HEK293 (cell line): ENCODE measurements at regions not wholly inside any gene's neighbourhood (a gene's known extent, or its start where the extent isn't known, plus 50 kb on each side); places are given as distances from the start of the nearest gene placed in this dataset.
A peak's percentile ranks its signal among the peaks of the same experiment; 100 is the strongest.

Source experiments
- CTCF ChIA-PET: fragments of 350-600 bp; formaldehyde crosslinking; extraction: SDS; loops from one replicate; lab custom pipeline; 2021; ENCODE audit warnings: antibody characterized with exemption; lab: Yijun Ruan, JAX
- POLR2A ChIA-PET: fragments of 300-600 bp; formaldehyde crosslinking; extraction: SDS; loops from one replicate; lab custom pipeline; 2020; ENCODE audit warnings: antibody characterized with exemption, inconsistent platforms; lab: Yijun Ruan, JAX
- H3K27ac ChIP-seq: fragments of 200-500 bp; sonication (Bioruptor generic); 2 replicates; pipeline ENCODE4 v1.5.1; 2014; ENCODE audit warnings: low read depth, low read length, control low read depth, inconsistent platforms; ENCODE audit errors: extremely low read depth
- H3K36me3 ChIP-seq, 2 experiments: fragments of 200-500 bp in 1 of 2; sonication (Bioruptor generic) in 1 of 2; 1 replicate in 1 of 2; 2 replicates in 1 of 2; pipeline ENCODE4 v1.5.1; 2014 to 2017; ENCODE audit warnings: inconsistent platforms in 2 of 2, low read length in 2 of 2; ENCODE audit not compliant: control insufficient read depth in 2 of 2, insufficient read depth in 1 of 2
- H3K4me1 ChIP-seq: fragments of 200-500 bp; sonication (Bioruptor generic); 2 replicates; pipeline ENCODE4 v1.5.1; 2014; ENCODE audit warnings: mild to moderate bottlenecking, low read length, inconsistent platforms; ENCODE audit not compliant: control insufficient read depth, insufficient read depth
- H3K4me3 ChIP-seq: 2 replicates; pipeline ENCODE4 v1.5.1; 2011; ENCODE audit warnings: low read depth, mild to moderate bottlenecking, control low read depth, low read length, moderate library complexity
- H3K9me3 ChIP-seq: fragments of 200-500 bp; sonication (Bioruptor generic); 2 replicates; pipeline ENCODE4 v1.5.1; 2014; ENCODE audit warnings: low read depth, low read length, inconsistent platforms; ENCODE audit not compliant: control insufficient read depth, insufficient read depth
- FEZF1 ChIP-seq: fragments of 450-650 bp; formaldehyde crosslinking; IDR thresholded peaks from 2 replicates; pipeline ENCODE4 v1.5.1; 2016; ENCODE audit warnings: missing biosample characterization, missing genetic modification characterization
- GLI2 ChIP-seq: fragments of 450-650 bp; formaldehyde crosslinking; IDR thresholded peaks from 2 replicates; pipeline ENCODE4; 2017; ENCODE audit warnings: missing biosample characterization, missing genetic modification characterization, low read depth, borderline replicate concordance
- MZF1 ChIP-seq: fragments of 450-650 bp; formaldehyde crosslinking; IDR thresholded peaks from 2 replicates; pipeline ENCODE4 v1.5.1; 2017; ENCODE audit warnings: missing biosample characterization, missing genetic modification characterization, borderline replicate concordance
- ZNF10 ChIP-seq: fragments of 450-650 bp; formaldehyde crosslinking; IDR thresholded peaks from 2 replicates; pipeline ENCODE4 v1.5.1; 2017; ENCODE audit warnings: missing biosample characterization, missing genetic modification characterization
- ZNF184 ChIP-seq: fragments of 450-650 bp; IDR thresholded peaks from 2 replicates; pipeline ENCODE4 v1.5.1; 2018; ENCODE audit warnings: missing biosample characterization, mild to moderate bottlenecking, missing genetic modification characterization
- ZNF248 ChIP-seq: fragments of 450-650 bp; formaldehyde crosslinking; IDR thresholded peaks from 2 replicates; pipeline ENCODE4 v1.5.1; 2017; ENCODE audit warnings: missing biosample characterization, missing genetic modification characterization
- ZNF274 ChIP-seq, 2 experiments: fragments of 200-500 bp in 1 of 2; fragments of 450-650 bp in 1 of 2; sonication (Bioruptor generic) in 1 of 2; formaldehyde crosslinking in 1 of 2; IDR thresholded peaks; 2 replicates each; pipeline versions ENCODE4 v1.5.1 to v1.6.1; 2014 to 2016; ENCODE audit warnings: borderline replicate concordance in 1 of 2, inconsistent platforms in 1 of 2, low read length in 1 of 2, missing biosample characterization in 1 of 2, missing genetic modification characterization in 1 of 2
- ZNF292 ChIP-seq: fragments of 450-650 bp; formaldehyde crosslinking; IDR thresholded peaks from 2 replicates; pipeline ENCODE4 v1.5.1; 2016; ENCODE audit warnings: low read depth, missing biosample characterization, missing genetic modification characterization, borderline replicate concordance
- ZNF341 ChIP-seq: fragments of 450-650 bp; formaldehyde crosslinking; IDR thresholded peaks from 2 replicates; pipeline ENCODE4; 2016; ENCODE audit warnings: low read depth, missing biosample characterization, missing genetic modification characterization
- ZNF404 ChIP-seq: fragments of 450-650 bp; formaldehyde crosslinking; IDR thresholded peaks from 2 replicates; pipeline ENCODE4 v1.5.1; 2017; ENCODE audit warnings: missing biosample characterization, missing genetic modification characterization
- ZNF426 ChIP-seq: fragments of 450-650 bp; formaldehyde crosslinking; IDR thresholded peaks from 2 replicates; pipeline ENCODE4 v1.5.1; 2017; ENCODE audit warnings: missing biosample characterization, missing genetic modification characterization, mild to moderate bottlenecking, inconsistent platforms, moderate library complexity
- ZNF521 ChIP-seq: fragments of 450-650 bp; formaldehyde crosslinking; IDR thresholded peaks from 2 replicates; pipeline ENCODE4 v1.5.1; 2017; ENCODE audit warnings: missing biosample characterization, mild to moderate bottlenecking, missing genetic modification characterization
- ZNF530 ChIP-seq: fragments of 450-650 bp; formaldehyde crosslinking; IDR thresholded peaks from 2 replicates; pipeline ENCODE4 v1.5.1; 2016; ENCODE audit warnings: low read depth, missing biosample characterization, missing genetic modification characterization
- ZNF549 ChIP-seq: fragments of 450-650 bp; IDR thresholded peaks from 2 replicates; pipeline ENCODE4 v1.5.1; 2018; ENCODE audit warnings: missing biosample characterization, missing genetic modification characterization, mild to moderate bottlenecking, inconsistent platforms, moderate library complexity
- ZNF600 ChIP-seq: fragments of 450-650 bp; formaldehyde crosslinking; IDR thresholded peaks from 2 replicates; pipeline ENCODE4 v1.5.1; 2016; ENCODE audit warnings: missing biosample characterization, missing genetic modification characterization
- TF ChIP-seq, protein P1 (sequence below): fragments of 450-650 bp; formaldehyde crosslinking; IDR thresholded peaks from 2 replicates; pipeline ENCODE4 v1.5.1; 2017; ENCODE audit warnings: missing biosample characterization, missing genetic modification characterization
- TF ChIP-seq, protein P2 (sequence below): fragments of 450-650 bp; formaldehyde crosslinking; IDR thresholded peaks from 2 replicates; pipeline ENCODE4 v1.5.1; 2016; ENCODE audit warnings: missing biosample characterization, missing genetic modification characterization

DNA sequence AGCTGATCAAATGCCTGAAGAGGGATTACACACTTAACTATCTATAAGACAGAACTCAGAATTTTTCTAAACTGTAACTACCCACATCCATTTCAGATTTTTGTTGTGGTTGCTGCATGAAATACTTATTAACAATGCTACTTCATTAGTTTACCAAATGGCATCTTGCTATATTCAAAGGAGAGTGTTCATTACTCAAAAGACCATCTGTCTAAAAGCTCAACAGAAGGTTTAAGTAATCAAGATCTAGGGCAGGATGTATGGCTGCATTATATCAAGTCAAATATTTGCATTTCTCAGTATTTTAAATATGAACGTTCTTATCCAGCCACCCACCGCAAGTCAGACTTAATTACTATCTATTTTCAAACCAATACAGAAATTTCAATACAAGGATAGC is 79.9 kb downstream of the SIPA1L2 start:
- H3K27ac ChIP-seq = no peak overlapping the region
- H3K36me3 ChIP-seq = no peaks in the 10 kb centered on the region; a peak in 1 of 3 replicates
- TF ChIP-seq ZNF10 (no peak), ZNF426 (no peak), ZNF292 (tag by site-specific recombination) (no peak), ZNF248 (tag by site-specific recombination) (no peak), GLI2 (tag by site-specific recombination) (no peak), FEZF1 (tag by site-specific recombination) (no peak), ZNF404 (no peak), ZNF274 (IDR thresholded peaks at IDR 0.05; ENCODE audit: low read length) (no peak), ZNF274 (tag by site-specific recombination; IDR thresholded peaks at IDR 0.05; ENCODE audit: borderline replicate concordance) (no peak), ZNF521 (tag by site-specific recombination) (no peak), ZNF549 (tag by site-specific recombination) (no peak), ZNF530 (tag by site-specific recombination) (no peak)
- TF ChIP-seq, protein P1, sequence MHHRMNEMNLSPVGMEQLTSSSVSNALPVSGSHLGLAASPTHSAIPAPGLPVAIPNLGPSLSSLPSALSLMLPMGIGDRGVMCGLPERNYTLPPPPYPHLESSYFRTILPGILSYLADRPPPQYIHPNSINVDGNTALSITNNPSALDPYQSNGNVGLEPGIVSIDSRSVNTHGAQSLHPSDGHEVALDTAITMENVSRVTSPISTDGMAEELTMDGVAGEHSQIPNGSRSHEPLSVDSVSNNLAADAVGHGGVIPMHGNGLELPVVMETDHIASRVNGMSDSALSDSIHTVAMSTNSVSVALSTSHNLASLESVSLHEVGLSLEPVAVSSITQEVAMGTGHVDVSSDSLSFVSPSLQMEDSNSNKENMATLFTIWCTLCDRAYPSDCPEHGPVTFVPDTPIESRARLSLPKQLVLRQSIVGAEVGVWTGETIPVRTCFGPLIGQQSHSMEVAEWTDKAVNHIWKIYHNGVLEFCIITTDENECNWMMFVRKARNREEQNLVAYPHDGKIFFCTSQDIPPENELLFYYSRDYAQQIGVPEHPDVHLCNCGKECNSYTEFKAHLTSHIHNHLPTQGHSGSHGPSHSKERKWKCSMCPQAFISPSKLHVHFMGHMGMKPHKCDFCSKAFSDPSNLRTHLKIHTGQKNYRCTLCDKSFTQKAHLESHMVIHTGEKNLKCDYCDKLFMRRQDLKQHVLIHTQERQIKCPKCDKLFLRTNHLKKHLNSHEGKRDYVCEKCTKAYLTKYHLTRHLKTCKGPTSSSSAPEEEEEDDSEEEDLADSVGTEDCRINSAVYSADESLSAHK (tag by site-specific recombination) = no peak
- TF ChIP-seq, protein P2, sequence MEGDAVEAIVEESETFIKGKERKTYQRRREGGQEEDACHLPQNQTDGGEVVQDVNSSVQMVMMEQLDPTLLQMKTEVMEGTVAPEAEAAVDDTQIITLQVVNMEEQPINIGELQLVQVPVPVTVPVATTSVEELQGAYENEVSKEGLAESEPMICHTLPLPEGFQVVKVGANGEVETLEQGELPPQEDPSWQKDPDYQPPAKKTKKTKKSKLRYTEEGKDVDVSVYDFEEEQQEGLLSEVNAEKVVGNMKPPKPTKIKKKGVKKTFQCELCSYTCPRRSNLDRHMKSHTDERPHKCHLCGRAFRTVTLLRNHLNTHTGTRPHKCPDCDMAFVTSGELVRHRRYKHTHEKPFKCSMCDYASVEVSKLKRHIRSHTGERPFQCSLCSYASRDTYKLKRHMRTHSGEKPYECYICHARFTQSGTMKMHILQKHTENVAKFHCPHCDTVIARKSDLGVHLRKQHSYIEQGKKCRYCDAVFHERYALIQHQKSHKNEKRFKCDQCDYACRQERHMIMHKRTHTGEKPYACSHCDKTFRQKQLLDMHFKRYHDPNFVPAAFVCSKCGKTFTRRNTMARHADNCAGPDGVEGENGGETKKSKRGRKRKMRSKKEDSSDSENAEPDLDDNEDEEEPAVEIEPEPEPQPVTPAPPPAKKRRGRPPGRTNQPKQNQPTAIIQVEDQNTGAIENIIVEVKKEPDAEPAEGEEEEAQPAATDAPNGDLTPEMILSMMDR (tag by site-specific recombination) = no peak
- ChIA-PET POLR2A (no interaction called here), CTCF (interaction anchor here (0.6 to 1.7 kb wide), 6 partner anchors 9 to 53 kb away, joined by 3 to 7 read pairs (median 5); no protein-coding TSS in a partner anchor)
- no peak overlapping the region for H3K4me3 ChIP-seq
- no peaks in the 10 kb centered on the region for H3K9me3 ChIP-seq
- peaks cover 50% of the 10 kb centered on the region for H3K4me1 ChIP-seq

DNA sequence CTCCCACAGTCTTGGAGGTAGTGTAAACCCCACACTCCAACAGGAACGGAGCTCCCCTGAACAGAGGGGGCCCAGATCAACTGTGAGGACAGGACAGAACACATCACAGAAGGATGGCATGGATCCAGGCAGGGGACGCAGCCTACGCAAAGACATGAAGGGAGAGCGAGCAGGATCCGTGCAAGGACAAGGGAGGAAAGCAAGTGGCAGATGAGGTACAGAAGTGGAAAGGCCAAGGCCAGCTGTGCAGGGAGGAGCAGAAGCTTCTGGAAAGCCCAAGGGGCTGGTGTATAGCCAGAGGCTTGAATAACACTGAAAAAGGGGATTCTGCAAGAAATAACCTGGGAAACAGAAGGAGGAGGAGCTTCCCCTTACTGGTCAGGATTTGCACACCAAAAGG is 81.2 kb downstream of the SIPA1L2 start:
- ChIA-PET CTCF (interaction anchor here (0.9 to 1.7 kb wide), 2 partner anchors 54 to 274 kb away, joined by 3 to 7 read pairs; no protein-coding TSS in a partner anchor), POLR2A (interaction anchor here (1.0 to 1.3 kb wide), 3 partner anchors 8 to 51 kb away, joined by 3 to 4 read pairs (median 3); no protein-coding TSS in a partner anchor)
- no peak overlapping the region for H3K4me3 ChIP-seq
- no peaks in the 10 kb centered on the region; a peak in 1 of 3 replicates for H3K36me3 ChIP-seq
- no peaks in the 10 kb centered on the region for H3K9me3 ChIP-seq
- H3K4me1 ChIP-seq = peaks cover 38% of the 10 kb centered on the region
- peak overlapping the region; percentile 65 for H3K27ac ChIP-seq
- TF ChIP-seq ZNF184 (tag by site-specific recombination) = no peak
- 0 out of 2 replicates have a peak, but pooled peaks have one; percentile 11 for TF ChIP-seq ZNF341 (tag by site-specific recombination)
- TF ChIP-seq ZNF600 = 0 out of 2 replicates have a peak, but pooled peaks have one; percentile 26
- peak; percentile 23; the same call in 1 of the 2 replicates for TF ChIP-seq MZF1 (tag by site-specific recombination)
- TF ChIP-seq, all 188 proteins: peak for 3
